HG02759 (cell line): ENCODE measurements at regions not wholly inside any gene's neighbourhood (a gene's known extent, or its start where the extent isn't known, plus 50 kb on each side); places are given as distances from the start of the nearest gene placed in this dataset.

Experiments used
- ATAC-seq: cut with Tn5 transposase; IDR thresholded peaks from one replicate; pipeline ENCODE4 v1.9.1; 2021; ENCODE audit warnings: mild to moderate bottlenecking, moderate library complexity; ENCODE audit not compliant: unreplicated experiment

DNA sequence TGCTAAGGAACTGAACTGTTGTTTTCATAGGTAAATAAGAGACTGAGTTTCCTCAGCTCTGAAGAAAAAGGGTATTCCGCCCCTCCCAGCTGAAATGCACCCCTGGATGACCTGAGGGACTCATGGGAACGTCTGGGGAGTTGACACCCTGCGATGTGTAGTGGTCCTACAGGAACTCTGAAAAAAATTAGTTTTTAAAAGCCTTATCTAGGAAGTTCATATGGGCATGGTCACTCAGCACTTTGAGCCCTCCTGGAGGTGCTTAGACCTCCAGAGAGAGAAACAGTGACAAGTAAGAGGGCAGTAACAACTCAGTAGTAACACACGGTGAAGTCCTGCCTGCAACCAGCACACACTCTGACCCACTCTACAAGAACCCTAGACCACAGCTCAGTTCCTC lies 91.2 kb upstream of the CNOT2 start:
- no peak for ATAC-seq

- no peak for ATAC-seq
Observed at GRCh38 chr12:70154087-70154638, 89.1 kb upstream of the CNOT2 start.

GRCh38 chr12:70154960-70155589 lies 88.2 kb upstream of the CNOT2 start:
- no peak for ATAC-seq

GRCh38 chr12:70157099-70157498 lies 86.1 kb upstream of the CNOT2 start:
- ATAC-seq, result no peak

GRCh38 chr12:70165450-70165849 lies 77.8 kb upstream of the CNOT2 start:
- no peak for ATAC-seq

GRCh38 chr12:70176290-70176689 lies 66.9 kb upstream of the CNOT2 start:
- no peak for ATAC-seq

DNA sequence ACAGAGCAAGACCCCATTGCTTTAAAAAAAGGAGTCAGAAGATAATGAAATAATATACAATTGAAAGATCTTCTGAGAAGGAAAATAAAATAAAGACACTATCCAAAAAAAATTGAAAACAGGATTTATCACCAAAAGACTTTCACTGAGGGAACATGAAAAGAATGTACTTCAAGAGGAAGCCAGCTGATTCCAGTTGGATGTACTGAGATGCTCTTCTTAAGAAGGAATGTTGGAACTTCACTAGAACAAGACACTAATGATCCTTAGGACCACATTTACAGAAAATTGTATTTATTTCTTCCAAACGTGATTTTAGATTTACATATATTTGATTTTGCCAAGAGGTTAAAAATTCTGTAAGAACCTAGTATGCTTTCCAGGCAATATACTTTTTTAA lies 65.6 kb upstream of the CNOT2 start:
- no peak for ATAC-seq

DNA sequence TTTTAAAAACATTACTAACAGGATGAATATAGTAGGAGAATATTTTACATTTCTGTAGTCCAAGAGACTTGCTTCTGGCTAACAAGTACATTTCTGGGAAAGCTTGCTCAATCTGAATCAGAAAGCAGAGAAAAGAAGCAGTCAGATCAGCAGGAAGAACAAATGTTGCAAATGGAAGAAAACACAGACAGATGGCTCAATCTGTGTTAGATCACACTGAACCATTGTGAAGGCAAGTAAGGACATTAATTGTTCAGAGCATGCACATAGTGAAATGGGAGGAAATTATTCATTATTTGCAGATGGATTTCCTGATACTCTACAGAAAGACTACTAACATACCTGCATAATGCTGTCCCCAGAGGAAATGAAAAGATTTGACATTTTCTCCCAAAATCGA lies 65.2 kb upstream of the CNOT2 start:
- no peak for ATAC-seq

- ATAC-seq, result no peak
Observed at GRCh38 chr12:70180130-70180529, 63.1 kb upstream of the CNOT2 start.

GRCh38 chr12:70185301-70185700 lies 57.9 kb upstream of the CNOT2 start:
- no peak for ATAC-seq

DNA sequence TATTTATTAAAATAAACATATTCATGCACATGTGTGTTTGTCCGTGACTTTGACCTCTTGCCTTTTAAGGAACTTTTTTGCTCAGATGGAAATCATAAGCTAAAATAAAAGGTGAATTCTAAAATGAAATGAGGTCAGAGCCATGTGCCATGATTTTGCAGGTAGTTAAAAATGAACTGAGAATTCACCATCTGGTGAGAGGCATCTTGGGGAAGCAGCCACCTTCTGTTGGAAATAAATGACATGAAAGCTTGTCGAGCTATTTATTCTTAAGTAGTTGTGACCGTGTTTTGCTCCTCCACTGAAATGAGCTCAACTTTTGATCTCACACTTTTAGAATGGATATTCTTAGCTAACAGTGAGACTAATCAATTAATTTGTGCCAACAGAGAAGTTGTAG lies 56.8 kb upstream of the CNOT2 start:
- ATAC-seq, result no peak

DNA sequence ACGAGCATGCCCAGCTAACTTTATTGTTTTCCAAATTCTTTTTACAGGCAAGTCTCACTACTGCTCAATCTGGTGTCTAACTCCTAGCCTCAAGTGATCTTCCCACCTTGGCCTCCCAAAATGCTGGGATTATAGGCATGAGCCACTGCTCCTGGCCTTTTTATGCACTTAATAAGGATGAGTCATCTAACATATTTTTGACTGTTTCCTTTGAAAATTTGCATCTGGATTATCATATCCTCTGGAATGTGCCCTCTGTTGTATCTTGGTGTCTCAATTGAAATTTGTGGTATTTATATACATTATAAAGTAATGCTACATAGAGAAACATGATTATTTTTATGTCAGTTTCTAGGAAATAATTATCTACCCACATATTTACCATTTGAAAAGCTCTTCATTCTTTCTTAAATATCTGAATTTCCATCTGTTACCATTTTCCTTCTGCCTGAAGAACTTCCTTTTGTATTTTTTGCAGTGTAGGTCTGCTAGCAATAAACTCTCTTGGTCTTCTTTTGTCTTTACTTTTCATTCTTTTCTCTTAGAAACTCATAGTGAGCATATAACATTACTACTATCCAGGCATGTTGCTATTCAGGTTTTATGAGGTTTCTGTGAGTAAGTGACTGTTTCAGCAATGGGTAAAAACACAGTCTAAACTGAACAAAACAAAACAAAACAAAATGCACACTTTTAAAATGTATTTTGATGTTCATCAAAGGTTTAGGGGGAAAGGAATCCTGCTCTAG lies 52.8 kb upstream of the CNOT2 start:
- no peak for ATAC-seq
